HUES48 (cell line): ENCODE measurements at regions not wholly inside any gene's neighbourhood (a gene's known extent, or its start where the extent isn't known, plus 50 kb on each side); places are given as distances from the start of the nearest gene placed in this dataset.

ENCODE experiments used
- H3K27ac ChIP-seq: one replicate; pipeline ENCODE4 v1.7.0; 2013; ENCODE audit warnings: low read depth, low read length, inconsistent platforms
- H3K27me3 ChIP-seq: 2 replicates; pipeline ENCODE4 v1.6.1; 2013; ENCODE audit warnings: mild to moderate bottlenecking, low read length; ENCODE audit not compliant: control insufficient read depth, insufficient read depth
- H3K36me3 ChIP-seq: 2 replicates; pipeline ENCODE4 v1.6.1; 2013; ENCODE audit warnings: low read length; ENCODE audit not compliant: control insufficient read depth, insufficient read depth
- H3K4me1 ChIP-seq: 2 replicates; pipeline ENCODE4 v1.6.1; 2013; ENCODE audit warnings: mild to moderate bottlenecking, low read length; ENCODE audit not compliant: control insufficient read depth, insufficient read depth
- H3K4me3 ChIP-seq: 2 replicates; pipeline ENCODE4 v1.5.1; 2013; ENCODE audit warnings: mild to moderate bottlenecking, low read depth, low read length
- H3K9ac ChIP-seq: 2 replicates; pipeline ENCODE4 v1.6.1; 2013; ENCODE audit warnings: mild to moderate bottlenecking, low read depth, low read length, moderate library complexity
- H3K9me3 ChIP-seq: 2 replicates; pipeline ENCODE4 v1.6.1; 2013; ENCODE audit warnings: low read length; ENCODE audit not compliant: control insufficient read depth, insufficient read depth

DNA sequence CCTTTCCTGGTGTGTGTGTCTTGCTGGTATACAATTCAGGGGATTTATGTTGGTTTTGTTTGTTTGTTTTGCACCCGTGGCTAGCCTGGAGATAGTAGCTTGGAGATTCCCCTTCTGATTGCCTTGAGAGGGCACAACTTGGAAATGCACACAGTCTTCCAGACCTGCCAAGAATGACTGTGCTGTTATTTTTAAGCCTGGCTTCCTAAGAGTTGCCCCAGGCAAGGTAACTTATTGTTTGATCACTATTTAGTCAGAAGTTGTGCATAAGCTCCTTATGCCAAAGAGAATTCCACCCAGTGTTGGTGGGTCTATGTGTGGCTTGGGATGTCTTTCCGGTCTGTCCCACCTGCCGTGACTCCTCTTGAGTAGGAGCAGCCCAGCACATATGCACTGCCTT lies 421.9 kb upstream of the KCNN2 start:
- Histone ChIP-seq H3K9ac (no peak overlapping the region), H3K36me3 (no peaks in the 10 kb centered on the region), H3K4me1 (no peaks in the 10 kb centered on the region), H3K9me3 (no peaks in the 10 kb centered on the region), H3K27me3 (no peaks in the 10 kb centered on the region), H3K27ac (no peak overlapping the region), H3K4me3 (no peak overlapping the region)

- Histone ChIP-seq H3K4me3 (no peak overlapping the region), H3K36me3 (no peaks in the 10 kb centered on the region), H3K27ac (no peak overlapping the region), H3K9ac (no peak overlapping the region), H3K27me3 (no peaks in the 10 kb centered on the region), H3K9me3 (no peaks in the 10 kb centered on the region), H3K4me1 (no peaks in the 10 kb centered on the region)
Observed at GRCh38 chr5:113950186-113950585, 411.7 kb upstream of the KCNN2 start.

- Histone ChIP-seq H3K4me1 (peaks cover 3% of the 10 kb centered on the region; the same call in 1 of the 2 replicates), H3K27me3 (no peaks in the 10 kb centered on the region), H3K9me3 (no peaks in the 10 kb centered on the region), H3K4me3 (no peak overlapping the region), H3K27ac (no peak overlapping the region), H3K9ac (no peak overlapping the region), H3K36me3 (no peaks in the 10 kb centered on the region)
Observed at GRCh38 chr5:113965225-113965624, 396.6 kb upstream of the KCNN2 start.

DNA sequence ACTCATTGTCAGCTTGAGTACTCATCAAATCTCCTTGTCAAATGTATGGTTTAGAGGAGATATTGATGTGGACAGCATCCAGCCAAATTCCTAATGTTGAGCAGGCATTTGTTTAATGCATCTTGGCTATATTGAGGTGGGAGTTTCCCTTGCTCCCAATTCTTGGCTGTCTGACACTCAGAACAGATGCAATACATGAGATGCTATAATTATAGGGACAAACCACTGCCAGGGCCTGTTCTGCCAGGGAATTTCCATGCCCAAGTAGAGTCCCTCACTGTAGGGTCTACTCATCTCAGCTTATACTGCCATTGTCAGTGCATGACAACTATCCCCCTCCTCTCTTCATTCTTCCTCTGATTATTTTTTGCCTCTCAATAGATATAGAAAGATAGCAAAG lies 392.0 kb upstream of the KCNN2 start:
- Histone ChIP-seq H3K27ac (no peak overlapping the region), H3K9me3 (no peaks in the 10 kb centered on the region), H3K36me3 (no peaks in the 10 kb centered on the region), H3K9ac (no peak overlapping the region), H3K4me3 (no peak overlapping the region), H3K27me3 (no peaks in the 10 kb centered on the region), H3K4me1 (no peaks in the 10 kb centered on the region)

DNA sequence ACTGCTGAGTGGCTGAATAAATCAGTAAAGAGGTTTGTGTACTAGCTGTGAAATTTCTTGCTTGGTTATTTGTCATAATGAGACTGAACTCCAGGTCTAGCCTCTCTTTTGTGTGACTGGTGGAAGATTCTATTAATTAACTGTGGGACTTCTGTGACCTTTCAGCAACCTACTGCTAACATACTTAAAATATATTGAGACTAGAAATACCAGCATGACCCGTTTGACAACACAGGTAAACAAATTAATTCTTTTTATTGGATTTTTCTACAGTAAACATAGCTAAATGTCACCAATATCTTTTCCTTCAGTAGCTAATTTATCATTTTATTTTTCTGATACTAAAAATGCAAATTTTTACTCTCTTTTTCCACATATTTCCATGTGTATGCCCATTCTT lies 390.4 kb upstream of the KCNN2 start:
- no peaks in the 10 kb centered on the region for H3K4me1 ChIP-seq
- H3K27me3 ChIP-seq = no peaks in the 10 kb centered on the region
- no peak overlapping the region for H3K4me3 ChIP-seq
- H3K36me3 ChIP-seq = no peaks in the 10 kb centered on the region
- no peaks in the 10 kb centered on the region for H3K9me3 ChIP-seq
- H3K27ac ChIP-seq = no peak overlapping the region
- no peak overlapping the region for H3K9ac ChIP-seq

DNA sequence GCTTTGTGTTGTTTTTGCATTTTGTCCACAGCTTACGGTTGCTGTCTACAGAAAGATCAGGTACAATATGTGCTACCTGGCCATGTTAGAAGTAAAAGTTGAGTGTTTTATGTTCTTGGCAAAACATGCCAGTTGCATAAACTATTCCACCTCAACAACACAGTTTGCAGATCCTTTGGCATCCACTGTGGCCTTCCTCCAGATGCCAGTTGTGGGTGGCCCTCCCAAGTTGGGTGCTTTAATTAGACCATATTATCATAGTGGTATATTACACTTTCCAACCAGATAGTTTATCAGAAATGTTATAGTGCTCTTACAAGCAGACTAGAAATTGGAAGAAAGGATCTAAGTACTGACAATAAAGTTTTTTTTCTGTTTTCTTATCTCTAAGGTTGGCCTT lies 386.9 kb upstream of the KCNN2 start:
- no peak overlapping the region for H3K4me3 ChIP-seq
- H3K9ac ChIP-seq = no peak overlapping the region
- H3K27me3 ChIP-seq = no peaks in the 10 kb centered on the region
- no peaks in the 10 kb centered on the region for H3K36me3 ChIP-seq
- H3K27ac ChIP-seq = no peak overlapping the region
- no peaks in the 10 kb centered on the region for H3K4me1 ChIP-seq
- H3K9me3 ChIP-seq = no peaks in the 10 kb centered on the region

DNA sequence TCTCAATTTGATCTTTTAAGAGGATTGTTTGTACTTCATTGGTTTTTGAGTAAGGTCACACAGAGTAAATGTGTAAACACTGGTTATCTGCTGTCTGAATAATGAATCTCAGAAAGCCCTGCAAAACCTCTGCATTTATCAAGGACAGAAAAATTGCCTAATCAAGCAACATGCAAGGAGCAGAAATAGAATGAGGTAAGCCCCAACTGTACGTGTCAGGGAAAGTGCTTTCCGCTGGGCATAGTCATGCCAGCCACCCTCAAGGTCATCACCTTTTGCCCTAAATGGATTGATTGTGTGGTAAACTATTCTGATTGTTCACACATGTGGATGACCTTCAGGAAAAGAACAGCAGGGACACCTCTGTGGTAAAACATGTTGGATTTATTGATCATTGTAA lies 376.9 kb upstream of the KCNN2 start:
- no peaks in the 10 kb centered on the region for H3K36me3 ChIP-seq
- H3K27me3 ChIP-seq = no peaks in the 10 kb centered on the region
- H3K9ac ChIP-seq = no peak overlapping the region
- H3K9me3 ChIP-seq = no peaks in the 10 kb centered on the region
- H3K27ac ChIP-seq = no peak overlapping the region
- no peak overlapping the region for H3K4me3 ChIP-seq
- no peaks in the 10 kb centered on the region for H3K4me1 ChIP-seq

- Histone ChIP-seq H3K9me3 (no peaks in the 10 kb centered on the region), H3K27me3 (no peaks in the 10 kb centered on the region), H3K27ac (no peak overlapping the region), H3K4me1 (no peaks in the 10 kb centered on the region), H3K9ac (no peak overlapping the region), H3K36me3 (no peaks in the 10 kb centered on the region), H3K4me3 (no peak overlapping the region)
Observed at GRCh38 chr5:113985505-113985904, 376.4 kb upstream of the KCNN2 start.

DNA sequence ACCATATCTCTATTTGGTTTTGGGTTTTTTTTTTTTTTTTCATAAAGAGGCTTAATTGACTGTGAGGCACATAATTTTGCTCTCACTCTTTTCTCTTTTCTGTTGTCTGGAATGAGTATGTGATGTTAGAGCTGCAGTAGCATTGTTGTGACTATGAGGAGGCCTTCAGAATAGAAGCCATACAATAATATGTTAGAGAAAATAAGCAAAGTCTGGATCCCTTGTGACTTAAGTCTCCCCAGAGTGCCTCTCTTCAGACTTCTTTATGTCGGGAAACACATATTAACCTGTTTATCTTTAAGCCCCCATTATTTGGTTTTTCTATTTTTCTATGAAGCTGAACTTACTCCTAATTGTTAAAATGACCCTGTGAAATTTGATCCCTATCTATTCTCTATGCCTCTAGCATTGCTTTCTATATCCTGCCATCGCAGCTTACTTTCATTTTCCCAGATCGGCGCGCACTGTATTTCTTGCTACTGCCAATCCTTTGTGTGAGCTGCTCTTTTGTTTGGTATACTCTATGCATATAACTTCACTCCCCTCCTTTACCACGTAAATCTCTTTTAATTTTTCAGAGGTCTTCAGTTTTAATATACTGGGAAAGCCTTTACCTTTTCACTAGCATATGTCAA lies 372.5 kb upstream of the KCNN2 start:
- no peak overlapping the region for H3K4me3 ChIP-seq
- H3K36me3 ChIP-seq = no peaks in the 10 kb centered on the region
- no peaks in the 10 kb centered on the region for H3K9me3 ChIP-seq
- no peak overlapping the region for H3K9ac ChIP-seq
- no peak overlapping the region for H3K27ac ChIP-seq
- H3K4me1 ChIP-seq = no peaks in the 10 kb centered on the region
- H3K27me3 ChIP-seq = no peaks in the 10 kb centered on the region

DNA sequence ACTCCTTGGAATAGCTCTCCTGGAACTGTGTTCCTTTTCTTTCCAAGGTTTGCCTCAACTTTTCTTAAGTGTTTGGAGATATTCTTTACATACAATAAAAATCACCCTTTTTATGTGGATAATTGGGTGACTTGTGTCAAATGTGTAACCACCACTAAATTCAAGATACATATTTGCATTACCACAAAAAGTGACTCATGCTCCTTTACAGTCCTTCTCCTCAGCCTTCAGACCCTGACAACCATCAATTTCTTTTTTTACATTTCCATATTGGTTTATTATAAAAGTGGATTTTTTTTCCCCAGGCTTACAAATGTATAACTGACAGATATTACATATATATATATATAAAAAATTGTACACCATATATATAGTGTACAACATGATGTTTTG lies 372.0 kb upstream of the KCNN2 start:
- H3K4me3 ChIP-seq = no peak overlapping the region
- no peak overlapping the region for H3K9ac ChIP-seq
- H3K9me3 ChIP-seq = no peaks in the 10 kb centered on the region
- no peak overlapping the region for H3K27ac ChIP-seq
- no peaks in the 10 kb centered on the region for H3K27me3 ChIP-seq
- H3K4me1 ChIP-seq = no peaks in the 10 kb centered on the region
- no peaks in the 10 kb centered on the region for H3K36me3 ChIP-seq

- Histone ChIP-seq H3K27ac (no peak overlapping the region), H3K36me3 (no peaks in the 10 kb centered on the region), H3K4me1 (no peaks in the 10 kb centered on the region), H3K9ac (no peak overlapping the region), H3K9me3 (no peaks in the 10 kb centered on the region), H3K4me3 (no peak overlapping the region), H3K27me3 (no peaks in the 10 kb centered on the region)
Observed at GRCh38 chr5:114001076-114001475, 360.8 kb upstream of the KCNN2 start.

- Histone ChIP-seq H3K4me3 (no peak overlapping the region), H3K27ac (no peak overlapping the region), H3K36me3 (no peaks in the 10 kb centered on the region), H3K9me3 (no peaks in the 10 kb centered on the region), H3K4me1 (peaks cover 9% of the 10 kb centered on the region; the same call in 1 of the 2 replicates), H3K9ac (no peak overlapping the region), H3K27me3 (no peaks in the 10 kb centered on the region)
Observed at GRCh38 chr5:114006582-114006981, 355.3 kb upstream of the KCNN2 start.
